HG03520 (cell line): ENCODE measurements at regions not wholly inside any gene's neighbourhood (a gene's known extent, or its start where the extent isn't known, plus 50 kb on each side); places are given as distances from the start of the nearest gene placed in this dataset.
A peak's percentile ranks its signal among the peaks of the same experiment; 100 is the strongest.
"Not testable (repeated sequence)": the region's sequence is repeated elsewhere in the genome, so short reads cannot be mapped to it uniquely, and the experiment has no call there.

Experiments used
- ATAC-seq: cut with Tn5 transposase; IDR thresholded peaks from one replicate; pipeline ENCODE4 v1.9.1; 2021; ENCODE audit warnings: mild to moderate bottlenecking, moderate library complexity; ENCODE audit not compliant: unreplicated experiment

GRCh38 chr3:195635262-195635873 lies 51.6 kb upstream of the APOD start:
- not testable (repeated sequence) for ATAC-seq

GRCh38 chr3:195634426-195635261 lies 50.9 kb upstream of the APOD start:
- peak; percentile 90 for ATAC-seq
